ENCODE measurements at regions not wholly inside any gene's neighbourhood (a gene's known extent, or its start where the extent isn't known, plus 50 kb on each side); places are given as distances from the start of the nearest gene placed in this dataset.

DNA sequence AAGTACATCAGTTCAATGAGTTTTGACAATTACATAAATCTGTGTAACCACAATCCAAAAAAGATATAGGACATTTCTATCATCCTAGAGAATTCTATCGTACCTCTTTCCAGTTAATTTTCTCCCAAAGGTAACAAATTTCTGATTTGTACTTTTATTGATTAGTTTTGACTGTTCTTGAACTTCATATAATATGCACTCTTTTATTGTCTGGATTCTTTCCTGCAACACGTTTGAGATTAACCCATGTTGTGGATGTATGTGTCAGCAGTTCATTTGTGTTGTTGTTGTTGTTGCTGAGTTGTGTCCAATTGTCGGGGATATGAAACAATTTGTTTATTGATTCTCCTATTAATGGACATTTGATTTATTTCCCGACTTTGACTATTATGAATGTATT is 145.9 kb upstream of the WDR11 start:
- TF ChIP-seq, protein P1, sequence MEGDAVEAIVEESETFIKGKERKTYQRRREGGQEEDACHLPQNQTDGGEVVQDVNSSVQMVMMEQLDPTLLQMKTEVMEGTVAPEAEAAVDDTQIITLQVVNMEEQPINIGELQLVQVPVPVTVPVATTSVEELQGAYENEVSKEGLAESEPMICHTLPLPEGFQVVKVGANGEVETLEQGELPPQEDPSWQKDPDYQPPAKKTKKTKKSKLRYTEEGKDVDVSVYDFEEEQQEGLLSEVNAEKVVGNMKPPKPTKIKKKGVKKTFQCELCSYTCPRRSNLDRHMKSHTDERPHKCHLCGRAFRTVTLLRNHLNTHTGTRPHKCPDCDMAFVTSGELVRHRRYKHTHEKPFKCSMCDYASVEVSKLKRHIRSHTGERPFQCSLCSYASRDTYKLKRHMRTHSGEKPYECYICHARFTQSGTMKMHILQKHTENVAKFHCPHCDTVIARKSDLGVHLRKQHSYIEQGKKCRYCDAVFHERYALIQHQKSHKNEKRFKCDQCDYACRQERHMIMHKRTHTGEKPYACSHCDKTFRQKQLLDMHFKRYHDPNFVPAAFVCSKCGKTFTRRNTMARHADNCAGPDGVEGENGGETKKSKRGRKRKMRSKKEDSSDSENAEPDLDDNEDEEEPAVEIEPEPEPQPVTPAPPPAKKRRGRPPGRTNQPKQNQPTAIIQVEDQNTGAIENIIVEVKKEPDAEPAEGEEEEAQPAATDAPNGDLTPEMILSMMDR (conservative IDR thresholded peaks at IDR 0.05) = no peak
- no peak overlapping the region for H3K27ac ChIP-seq

DNA sequence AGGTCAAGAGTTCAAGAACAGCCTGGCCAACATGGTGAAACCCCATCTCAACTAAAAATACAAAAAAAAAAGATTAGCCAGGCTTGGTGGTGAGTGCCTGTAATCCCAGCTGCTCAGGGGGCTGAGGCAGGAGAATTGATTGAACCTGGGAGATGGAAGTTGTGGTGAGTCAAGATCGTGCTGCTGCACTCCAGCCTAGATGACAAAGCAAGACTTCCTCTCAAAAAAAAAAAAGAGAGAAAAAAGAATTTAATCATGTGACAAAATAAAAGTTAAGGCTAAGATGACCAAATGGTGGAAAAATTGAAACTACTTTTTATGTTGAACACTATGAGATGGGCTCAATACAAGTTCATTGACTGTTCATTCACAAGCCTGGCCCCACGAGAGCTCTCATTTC is 141.1 kb upstream of the WDR11 start:
- TF ChIP-seq, protein P1 (conservative IDR thresholded peaks at IDR 0.05) = no peak
- no peak overlapping the region for H3K27ac ChIP-seq

DNA sequence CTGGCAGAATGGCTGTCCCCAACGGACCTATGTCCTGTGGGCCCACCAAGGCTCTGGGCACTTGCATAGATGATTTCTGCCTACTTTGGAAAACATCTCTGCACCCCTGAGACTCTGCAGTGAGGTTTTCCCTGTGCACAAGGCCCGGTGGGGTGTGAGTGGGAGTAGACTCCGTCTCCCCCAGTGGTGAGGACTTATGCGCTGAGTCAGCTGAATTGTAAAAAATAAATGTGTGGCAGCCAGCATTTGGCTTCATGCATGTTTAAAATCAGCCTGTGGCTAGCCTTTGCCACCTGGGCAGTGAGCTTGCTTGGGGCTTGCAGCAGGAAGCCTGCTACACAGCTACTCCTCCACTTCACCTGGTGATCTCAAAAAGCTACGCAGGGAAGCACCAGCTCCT is 139.3 kb upstream of the WDR11 start:
- no peak overlapping the region for H3K27ac ChIP-seq
- TF ChIP-seq, protein P1 (conservative IDR thresholded peaks at IDR 0.05) = no peak

DNA sequence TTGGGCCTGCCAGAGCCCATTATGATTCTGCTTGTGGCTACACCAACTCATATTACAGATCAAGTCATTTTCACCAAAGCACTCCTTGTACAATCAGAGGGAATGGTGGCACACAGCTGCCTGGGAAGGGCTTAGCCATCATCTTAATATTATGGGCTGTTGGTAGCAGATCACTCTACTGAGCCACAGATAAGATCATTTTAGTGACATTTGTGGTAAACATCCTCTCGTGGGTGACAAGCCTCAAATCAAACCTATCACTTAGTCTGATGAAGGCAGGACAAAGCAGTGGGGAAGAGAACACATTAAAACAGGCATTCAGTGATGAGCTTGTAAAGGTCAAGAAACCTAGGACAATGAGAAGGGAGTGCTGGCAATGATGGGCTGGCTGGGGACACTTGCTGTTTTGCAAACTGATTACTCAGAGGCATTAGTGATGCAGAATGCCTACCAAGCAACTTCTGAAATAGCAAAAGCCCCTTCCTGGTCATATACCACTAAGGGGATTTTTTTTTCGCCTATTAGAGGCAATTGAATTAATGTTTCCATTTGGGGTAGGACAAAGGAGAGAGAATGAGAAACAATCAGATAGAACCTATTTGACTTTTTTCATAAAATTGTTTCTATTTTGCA is 137.5 kb upstream of the WDR11 start:
- TF ChIP-seq, protein P1 (conservative IDR thresholded peaks at IDR 0.05) = no peak
- no peak overlapping the region for H3K27ac ChIP-seq

DNA sequence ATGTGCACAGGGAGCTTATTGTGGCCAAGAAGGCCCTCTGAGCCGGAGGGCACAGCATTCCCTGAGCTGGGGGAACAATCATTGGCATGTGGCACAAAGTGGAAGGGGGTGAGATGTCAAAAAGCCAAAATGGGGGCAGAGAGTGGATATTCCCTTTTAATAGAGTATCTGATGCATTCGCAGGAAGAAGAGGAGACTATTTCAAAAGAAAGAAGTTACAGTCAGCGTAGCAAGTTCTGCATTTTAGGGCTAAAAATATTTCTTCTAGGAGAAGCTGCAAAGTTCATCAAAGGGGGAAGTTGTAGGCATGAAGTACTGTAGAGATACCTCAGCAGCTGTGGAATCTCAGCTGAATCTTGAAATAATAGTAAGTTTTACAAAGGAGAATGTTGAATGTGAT is 136.0 kb upstream of the WDR11 start:
- no peak overlapping the region for H3K27ac ChIP-seq
- TF ChIP-seq, protein P1 (conservative IDR thresholded peaks at IDR 0.05) = no peak

DNA sequence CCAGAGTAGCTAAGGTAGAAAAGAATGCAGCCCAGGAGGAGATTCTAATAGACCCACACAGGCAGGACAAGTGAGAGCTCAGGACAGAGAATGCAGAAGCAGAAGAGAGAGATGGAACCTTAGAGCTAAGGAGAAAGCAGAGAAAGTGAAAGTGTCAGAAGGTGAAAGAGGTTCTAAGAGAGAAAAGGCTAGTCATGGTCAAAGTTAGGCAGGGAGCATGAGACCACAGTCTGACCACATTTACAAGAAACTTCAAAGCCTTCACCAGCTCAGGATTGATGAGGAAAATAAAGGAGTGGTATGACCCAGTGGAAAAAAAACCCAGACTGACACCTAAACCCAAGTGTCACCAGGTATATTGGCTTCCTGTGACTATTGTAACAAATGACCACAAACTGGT is 131.8 kb upstream of the WDR11 start:
- no peak overlapping the region for H3K27ac ChIP-seq

DNA sequence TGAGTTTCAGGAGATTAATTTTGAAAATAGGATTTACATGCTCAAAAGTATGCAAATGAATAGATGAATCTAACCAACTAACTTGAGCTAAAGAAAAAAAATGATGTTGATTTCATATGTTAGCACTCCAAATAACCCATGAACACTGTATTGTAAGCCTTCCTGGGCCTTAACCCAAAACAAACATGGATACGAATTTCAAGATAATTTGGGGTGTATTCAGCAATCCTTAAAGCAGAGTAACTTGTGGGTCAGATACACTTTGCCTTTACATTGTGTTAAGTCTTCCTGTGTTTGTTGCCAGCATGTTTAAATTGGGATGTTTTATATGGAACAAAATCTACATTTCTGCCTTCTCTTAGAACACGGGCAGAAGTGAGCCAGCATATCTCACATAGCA is 124.2 kb upstream of the WDR11 start:
- no peak overlapping the region for H3K27ac ChIP-seq
- TF ChIP-seq, protein P1 (conservative IDR thresholded peaks at IDR 0.05) = no peak

More for the DNA sequence above, 131.8 kb upstream of the WDR11 start:
- TF ChIP-seq, protein P1 (conservative IDR thresholded peaks at IDR 0.05) = no peak

Data from VCaP (cell line).